A549 (cell line): ENCODE measurements at regions not wholly inside any gene's neighbourhood (a gene's known extent, or its start where the extent isn't known, plus 50 kb on each side); places are given as distances from the start of the nearest gene placed in this dataset.
A peak's percentile ranks its signal among the peaks of the same experiment; 100 is the strongest.

Experiments
- ATAC-seq, 2 experiments: fragments of 200-7000 bp in 1 of 2; fragments of >200 bp in 1 of 2; cut with Nextera tagmentation in 1 of 2; cut with Tn5 transposase in 1 of 2; 3 replicates each; pipeline versions ENCODE4 v1.8.0 to v1.9.1; 2018 to 2020; ENCODE audit warnings: mild to moderate bottlenecking in 1 of 2, moderate library complexity in 1 of 2
- CTCF ChIA-PET: fragments of 300-600 bp; sonication (Branson Sonifier 250); formaldehyde crosslinking; extraction: SDS; loops from one replicate; lab custom pipeline; 2021; ENCODE audit warnings: antibody characterized with exemption, inconsistent platforms; lab: Yijun Ruan, JAX
- POLR2A ChIA-PET: fragments of 350-600 bp; formaldehyde crosslinking; extraction: SDS; loops from one replicate; lab custom pipeline; 2021; ENCODE audit warnings: antibody characterized with exemption, inconsistent platforms; lab: Yijun Ruan, JAX
- DNase-seq, 2 experiments: peaks; one replicate each; pipeline versions ENCODE4 v3.0.0 to v3.0.0-alpha.2; 2011 to 2016; ENCODE audit warnings: low read depth in 1 of 2, low spot score in 1 of 2
- FAIRE-seq: peaks from 2 replicates; lab custom pipeline; 2011; peaks lifted over from hg19 to GRCh38; lab: Jason Lieb, UNC
- H3K27ac ChIP-seq, 2 experiments: fragments of >200 bp; sonication (Bioruptor Twin); formaldehyde crosslinking; 3 replicates each; pipeline ENCODE4 v1.5.1; 2016 to 2017
- H3K4me1 ChIP-seq: fragments of >200 bp; sonication (Bioruptor Twin); formaldehyde crosslinking; 3 replicates; pipeline ENCODE4 v1.6.1; 2016
- H3K4me2 ChIP-seq: fragments of >200 bp; sonication (Bioruptor Twin); formaldehyde crosslinking; 3 replicates; pipeline ENCODE4 v1.6.1; 2016
- H3K4me3 ChIP-seq: fragments of >200 bp; sonication (Bioruptor Twin); formaldehyde crosslinking; 3 replicates; pipeline ENCODE4 v1.5.1; 2016
- H3K9me3 ChIP-seq: fragments of >200 bp; sonication (Bioruptor Twin); formaldehyde crosslinking; 3 replicates; pipeline ENCODE4 v1.6.1; 2016
- BHLHE40 ChIP-seq: IDR thresholded peaks from 2 replicates; pipeline ENCODE4 v1.6.1; 2012; ENCODE audit warnings: low read depth, low read length, inconsistent platforms
- CEBPB ChIP-seq, 2 experiments: fragments of >200 bp in 1 of 2; sonication (Bioruptor Twin) in 1 of 2; formaldehyde crosslinking in 1 of 2; IDR thresholded peaks; 2 replicates each; pipeline ENCODE4 v1.6.1; 2012 to 2016
- CHD2 ChIP-seq: fragments of 150-350 bp; IDR thresholded peaks from 2 replicates; pipeline ENCODE4 v1.6.1; 2014; ENCODE audit warnings: low read length; ENCODE audit not compliant: partially characterized antibody
- EHMT2 ChIP-seq: fragments of 200-600 bp; sonication (generic); IDR thresholded peaks from 2 replicates; pipeline ENCODE4 v1.6.1; 2016; ENCODE audit warnings: antibody characterized with exemption, low read depth, mild to moderate bottlenecking, moderate library complexity
- EP300 ChIP-seq, 2 experiments: fragments of >200 bp; sonication (Bioruptor Twin); formaldehyde crosslinking; IDR thresholded peaks; 2 replicates in 1 of 2; 3 replicates in 1 of 2; pipeline ENCODE4 v1.6.1; 2016 to 2017
- ESRRA ChIP-seq: fragments of 150-350 bp; IDR thresholded peaks from 2 replicates; pipeline ENCODE4 v1.6.1; 2014; ENCODE audit warnings: mild to moderate bottlenecking, low read length, borderline replicate concordance
- FOSB ChIP-seq: fragments of 250-450 bp; sonication (Bioruptor Pico); IDR thresholded peaks from 2 replicates; pipeline ENCODE4 v1.5.0; 2020; ENCODE audit warnings: mild to moderate bottlenecking, moderate library complexity
- FOXS1 ChIP-seq: fragments of 250-450 bp; sonication (Bioruptor Pico); IDR thresholded peaks from 2 replicates; pipeline ENCODE4 v1.5.0; 2020; ENCODE audit warnings: mild to moderate bottlenecking, moderate library complexity
- HOXB13 ChIP-seq: fragments of 250-450 bp; sonication (Bioruptor Pico); IDR thresholded peaks from 2 replicates; pipeline ENCODE4 v1.5.0; 2020; ENCODE audit warnings: low read depth, mild to moderate bottlenecking, moderate library complexity
- HOXB5 ChIP-seq: fragments of 250-450 bp; sonication (Bioruptor Pico); IDR thresholded peaks from 2 replicates; pipeline ENCODE4 v1.5.0; 2020; ENCODE audit warnings: mild to moderate bottlenecking, moderate library complexity
- JUN ChIP-seq, 2 experiments: fragments of >200 bp; sonication (Bioruptor Twin); formaldehyde crosslinking; IDR thresholded peaks; 2 replicates in 1 of 2; 3 replicates in 1 of 2; pipeline ENCODE4 v1.6.1; 2016 to 2017
- JUNB ChIP-seq: fragments of >200 bp; sonication (Bioruptor Twin); formaldehyde crosslinking; IDR thresholded peaks from 2 replicates; pipeline ENCODE4 v1.6.1; 2016
- MAFK ChIP-seq: fragments of 450-650 bp; IDR thresholded peaks from 2 replicates; pipeline ENCODE4 v1.6.1; 2014; ENCODE audit not compliant: partially characterized antibody
- MAZ ChIP-seq: fragments of 150-350 bp; IDR thresholded peaks from 2 replicates; pipeline ENCODE4 v1.6.1; 2014; ENCODE audit warnings: antibody characterized with exemption, low read depth, low read length, borderline replicate concordance
- NR3C1 ChIP-seq: fragments of >200 bp; sonication (Bioruptor Twin); formaldehyde crosslinking; IDR thresholded peaks from 3 replicates; pipeline ENCODE4 v1.6.1; 2017
- RAD21 ChIP-seq, 2 experiments: fragments of >200 bp in 1 of 2; sonication (Bioruptor Twin) in 1 of 2; formaldehyde crosslinking in 1 of 2; IDR thresholded peaks in 1 of 2; conservative IDR thresholded peaks in 1 of 2; 2 replicates in 1 of 2; 3 replicates in 1 of 2; pipeline ENCODE4 v1.6.1; 2012 to 2018; ENCODE audit warnings: inconsistent platforms in 1 of 2
- RARB ChIP-seq: fragments of 250-450 bp; sonication (Bioruptor Pico); IDR thresholded peaks from 2 replicates; pipeline ENCODE4 v1.8.0; 2021; ENCODE audit warnings: mild to moderate bottlenecking, moderate library complexity
- RFX5 ChIP-seq: fragments of 450-650 bp; IDR thresholded peaks from 2 replicates; pipeline ENCODE4 v1.7.1; 2014; ENCODE audit warnings: antibody characterized with exemption, mild to moderate bottlenecking, moderate library complexity
- SMC3 ChIP-seq: fragments of >200 bp; sonication (Bioruptor Twin); formaldehyde crosslinking; IDR thresholded peaks from 3 replicates; pipeline ENCODE4 v1.6.1; 2018; ENCODE audit warnings: inconsistent platforms
- SREBF2 ChIP-seq: fragments of 450-650 bp; IDR thresholded peaks from 2 replicates; pipeline ENCODE4 v1.6.1; 2014; ENCODE audit warnings: mild to moderate bottlenecking, moderate library complexity
- ZC3H11A ChIP-seq: fragments of 450-650 bp; IDR thresholded peaks from 2 replicates; pipeline ENCODE4 v1.6.1; 2014; ENCODE audit warnings: antibody characterized with exemption, mild to moderate bottlenecking
- ZNF302 ChIP-seq: fragments of 250-450 bp; sonication (Bioruptor Pico); IDR thresholded peaks from 2 replicates; pipeline ENCODE4 v1.9.0; 2021; ENCODE audit warnings: inconsistent platforms, mild to moderate bottlenecking, moderate library complexity
- ZSCAN20 ChIP-seq: fragments of 250-450 bp; sonication (Bioruptor Pico); IDR thresholded peaks from 2 replicates; pipeline ENCODE4 v1.8.0; 2022; ENCODE audit warnings: mild to moderate bottlenecking, moderate library complexity
- WGBS: methylation state at CpG from one replicate; pipeline ENCODE4 v1.1.6; 2017; ENCODE audit errors: missing lambda C conversion rate; 5-methylcytosine and 5-hydroxymethylcytosine counted together
- TF ChIP-seq, protein P1 (sequence below): fragments of 150-350 bp; IDR thresholded peaks from 2 replicates; pipeline ENCODE4 v1.6.1; 2014; ENCODE audit warnings: low read depth, mild to moderate bottlenecking, low read length
- TF ChIP-seq, protein P2 (sequence below): fragments of 450-650 bp; IDR thresholded peaks from 2 replicates; pipeline ENCODE4 v1.6.1; 2014; ENCODE audit warnings: antibody characterized with exemption
- TF ChIP-seq, protein P3 (sequence below): fragments of >200 bp; sonication (Bioruptor Twin); formaldehyde crosslinking; IDR thresholded peaks from 3 replicates; pipeline ENCODE4 v1.6.1; 2016
- TF ChIP-seq, protein P4 (sequence below): fragments of >200 bp; sonication (Bioruptor Twin); formaldehyde crosslinking; IDR thresholded peaks from 2 replicates; pipeline ENCODE4 v1.6.1; 2016
- TF ChIP-seq, protein P5 (sequence below): IDR thresholded peaks from 2 replicates; pipeline ENCODE4 v1.6.1; 2012

DNA sequence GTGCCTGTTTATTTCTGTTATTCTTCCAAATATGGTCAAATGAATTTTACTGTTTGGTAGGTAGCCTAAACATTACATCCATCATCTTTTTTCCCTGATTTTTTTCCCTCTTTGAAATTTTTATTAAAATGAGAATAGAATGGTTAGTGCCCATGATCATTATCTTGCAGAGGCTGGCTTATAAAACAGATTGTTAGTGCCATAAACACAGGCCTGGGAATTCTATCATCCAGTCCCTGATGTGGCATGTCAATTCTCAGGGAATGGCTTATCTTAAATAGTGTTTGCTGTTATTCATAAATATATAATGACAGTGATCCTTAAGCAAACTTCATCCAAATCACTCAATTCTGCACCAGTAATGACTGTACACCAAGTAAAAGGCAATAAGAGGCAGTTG is 207.3 kb downstream of the TUSC7 start:
- Histone ChIP-seq H3K4me3 (no peak overlapping the region), H3K9me3 (no peaks in the 10 kb centered on the region), H3K4me2 (no peak overlapping the region), H3K4me1 (no peaks in the 10 kb centered on the region), H3K27ac (no peak overlapping the region)
- no peak for ATAC-seq
- ChIA-PET POLR2A (no interaction called here), CTCF (no interaction called here)
- no peak for FAIRE-seq
- TF ChIP-seq FOSB (CRISPR knock-in tag) (no peak), FOXS1 (no peak), ZNF302 (no peak), RFX5 (no peak), HOXB5 (CRISPR knock-in tag) (no peak), HOXB13 (CRISPR knock-in tag) (no peak), EHMT2 (no peak), RAD21 (conservative IDR thresholded peaks at IDR 0.05 in 1 of 2, IDR thresholded peaks at IDR 0.05 in 1 of 2) (no peak)
- TF ChIP-seq, protein P1, sequence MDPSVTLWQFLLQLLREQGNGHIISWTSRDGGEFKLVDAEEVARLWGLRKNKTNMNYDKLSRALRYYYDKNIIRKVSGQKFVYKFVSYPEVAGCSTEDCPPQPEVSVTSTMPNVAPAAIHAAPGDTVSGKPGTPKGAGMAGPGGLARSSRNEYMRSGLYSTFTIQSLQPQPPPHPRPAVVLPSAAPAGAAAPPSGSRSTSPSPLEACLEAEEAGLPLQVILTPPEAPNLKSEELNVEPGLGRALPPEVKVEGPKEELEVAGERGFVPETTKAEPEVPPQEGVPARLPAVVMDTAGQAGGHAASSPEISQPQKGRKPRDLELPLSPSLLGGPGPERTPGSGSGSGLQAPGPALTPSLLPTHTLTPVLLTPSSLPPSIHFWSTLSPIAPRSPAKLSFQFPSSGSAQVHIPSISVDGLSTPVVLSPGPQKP: no peak
- DNase-seq: no peak

DNA sequence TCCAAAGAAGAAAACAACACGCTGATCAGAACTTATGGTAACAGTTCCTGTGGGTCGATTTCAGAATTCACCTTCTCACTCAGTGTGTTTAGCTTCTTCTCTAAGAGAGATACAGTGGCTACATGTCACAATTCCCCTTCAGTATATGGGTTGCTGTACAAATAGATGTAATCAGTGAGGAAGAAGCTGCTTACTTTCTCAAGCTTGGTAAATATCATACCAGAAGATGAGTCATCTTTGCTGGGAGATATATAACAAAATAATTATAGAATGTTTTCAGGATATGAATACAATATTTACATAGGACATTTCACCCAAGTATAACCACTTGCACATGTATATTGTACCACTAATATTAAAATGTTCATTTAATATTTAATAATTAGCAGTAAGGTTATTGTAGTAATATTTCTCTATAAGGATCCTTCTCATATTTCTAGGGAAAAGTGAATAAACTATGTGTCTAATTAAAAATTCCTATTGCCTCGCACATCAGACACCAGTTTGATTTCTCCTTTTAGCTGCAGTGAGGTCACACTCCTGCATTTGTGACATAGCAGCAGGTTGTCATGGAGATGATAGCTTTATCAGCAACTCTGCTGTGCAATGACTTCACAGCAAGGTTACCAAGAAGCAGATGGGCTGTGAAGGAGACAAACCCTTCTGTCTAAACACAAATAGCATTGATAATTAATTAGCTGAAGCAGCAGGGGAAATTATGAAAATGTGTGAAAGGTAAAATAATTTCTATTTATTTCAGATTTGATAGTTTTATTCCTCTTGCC is 211.4 kb downstream of the TUSC7 start:
- ATAC-seq (no peak), FAIRE-seq (no peak)
- WGBS: 1% methylated on average over 3 of the region's 3 CpGs

DNA sequence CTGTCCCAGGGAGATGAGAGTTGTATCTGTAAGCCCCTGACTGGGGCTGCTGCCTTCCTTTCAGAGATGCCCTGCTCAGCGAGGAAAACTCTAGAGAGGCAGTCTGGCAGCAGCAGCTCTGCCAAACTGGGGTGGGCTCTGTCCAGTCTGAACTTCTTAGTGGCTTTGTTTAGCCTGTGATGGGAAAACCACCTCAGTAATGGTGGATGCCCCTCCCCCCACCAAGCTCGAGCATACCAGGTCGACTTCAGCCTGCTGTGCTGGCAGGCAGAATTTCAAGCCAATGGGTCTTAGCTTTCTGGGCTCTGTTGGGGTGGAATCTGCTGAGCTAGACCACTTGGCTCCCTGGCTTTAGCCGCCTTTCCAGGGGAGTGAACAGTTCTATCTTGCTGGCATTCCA is 218.3 kb downstream of the TUSC7 start:
- DNase-seq (no peak), ATAC-seq (no peak), FAIRE-seq (no peak)
- Histone ChIP-seq H3K4me1 (no peaks in the 10 kb centered on the region), H3K4me2 (no peak overlapping the region), H3K4me3 (no peak overlapping the region), H3K9me3 (no peaks in the 10 kb centered on the region), H3K27ac (no peak overlapping the region)
- ChIA-PET POLR2A (no interaction called here), CTCF (no interaction called here)
- 14% methylated on average over 4 of the region's 4 CpGs for WGBS
- TF ChIP-seq, protein P1: no peak
- TF ChIP-seq, protein P2, sequence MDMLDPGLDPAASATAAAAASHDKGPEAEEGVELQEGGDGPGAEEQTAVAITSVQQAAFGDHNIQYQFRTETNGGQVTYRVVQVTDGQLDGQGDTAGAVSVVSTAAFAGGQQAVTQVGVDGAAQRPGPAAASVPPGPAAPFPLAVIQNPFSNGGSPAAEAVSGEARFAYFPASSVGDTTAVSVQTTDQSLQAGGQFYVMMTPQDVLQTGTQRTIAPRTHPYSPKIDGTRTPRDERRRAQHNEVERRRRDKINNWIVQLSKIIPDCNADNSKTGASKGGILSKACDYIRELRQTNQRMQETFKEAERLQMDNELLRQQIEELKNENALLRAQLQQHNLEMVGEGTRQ: no peak
- no peak for TF ChIP-seq BHLHE40
- TF ChIP-seq RAD21 (conservative IDR thresholded peaks at IDR 0.05 in 1 of 2, IDR thresholded peaks at IDR 0.05 in 1 of 2): no peak
- TF ChIP-seq, protein P3, sequence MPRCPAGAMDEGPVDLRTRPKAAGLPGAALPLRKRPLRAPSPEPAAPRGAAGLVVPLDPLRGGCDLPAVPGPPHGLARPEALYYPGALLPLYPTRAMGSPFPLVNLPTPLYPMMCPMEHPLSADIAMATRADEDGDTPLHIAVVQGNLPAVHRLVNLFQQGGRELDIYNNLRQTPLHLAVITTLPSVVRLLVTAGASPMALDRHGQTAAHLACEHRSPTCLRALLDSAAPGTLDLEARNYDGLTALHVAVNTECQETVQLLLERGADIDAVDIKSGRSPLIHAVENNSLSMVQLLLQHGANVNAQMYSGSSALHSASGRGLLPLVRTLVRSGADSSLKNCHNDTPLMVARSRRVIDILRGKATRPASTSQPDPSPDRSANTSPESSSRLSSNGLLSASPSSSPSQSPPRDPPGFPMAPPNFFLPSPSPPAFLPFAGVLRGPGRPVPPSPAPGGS: no peak
- no peak for TF ChIP-seq NR3C1
- TF ChIP-seq ZSCAN20 (CRISPR knock-in tag): no peak
- TF ChIP-seq CEBPB (IDR thresholded peaks at IDR 0.05): no peak
- TF ChIP-seq MAFK: no peak

More for the DNA sequence above, 211.4 kb downstream of the TUSC7 start:
- TF ChIP-seq RARB (CRISPR knock-in tag) (no peak), JUN (IDR thresholded peaks at IDR 0.05) (no peak), RFX5 (no peak), ESRRA (no peak), HOXB13 (CRISPR knock-in tag) (no peak), JUNB (no peak), FOXS1 (no peak), SMC3 (no peak), ZC3H11A (no peak), MAZ (no peak), RAD21 (conservative IDR thresholded peaks at IDR 0.05 in 1 of 2, IDR thresholded peaks at IDR 0.05 in 1 of 2) (no peak), CEBPB (IDR thresholded peaks at IDR 0.05) (no peak), SREBF2 (no peak), CHD2 (no peak), EHMT2 (no peak), EP300 (IDR thresholded peaks at IDR 0.05) (no peak)
- TF ChIP-seq, protein P4, sequence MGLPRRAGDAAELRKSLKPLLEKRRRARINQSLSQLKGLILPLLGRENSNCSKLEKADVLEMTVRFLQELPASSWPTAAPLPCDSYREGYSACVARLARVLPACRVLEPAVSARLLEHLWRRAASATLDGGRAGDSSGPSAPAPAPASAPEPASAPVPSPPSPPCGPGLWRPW: no peak
- TF ChIP-seq, protein P2: no peak
- TF ChIP-seq, protein P5, sequence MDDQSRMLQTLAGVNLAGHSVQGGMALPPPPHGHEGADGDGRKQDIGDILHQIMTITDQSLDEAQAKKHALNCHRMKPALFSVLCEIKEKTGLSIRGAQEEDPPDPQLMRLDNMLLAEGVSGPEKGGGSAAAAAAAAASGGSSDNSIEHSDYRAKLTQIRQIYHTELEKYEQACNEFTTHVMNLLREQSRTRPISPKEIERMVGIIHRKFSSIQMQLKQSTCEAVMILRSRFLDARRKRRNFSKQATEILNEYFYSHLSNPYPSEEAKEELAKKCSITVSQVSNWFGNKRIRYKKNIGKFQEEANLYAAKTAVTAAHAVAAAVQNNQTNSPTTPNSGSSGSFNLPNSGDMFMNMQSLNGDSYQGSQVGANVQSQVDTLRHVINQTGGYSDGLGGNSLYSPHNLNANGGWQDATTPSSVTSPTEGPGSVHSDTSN: no peak
- no peak overlapping the region for H3K4me3 ChIP-seq
- H3K4me2 ChIP-seq: no peak overlapping the region
- no peaks in the 10 kb centered on the region for H3K9me3 ChIP-seq
- no peak overlapping the region for H3K27ac ChIP-seq
- peak in 1 of 2 experiments; percentile 6 for DNase-seq
- no peaks in the 10 kb centered on the region for H3K4me1 ChIP-seq
- POLR2A ChIA-PET: no interaction called here
- CTCF ChIA-PET: no interaction called here
